ENCODE measurements at regions not wholly inside any gene's neighbourhood (a gene's known extent, or its start where the extent isn't known, plus 50 kb on each side); places are given as distances from the start of the nearest gene placed in this dataset.

- no peak for DNase-seq (ENCODE audit: low spot score)
- no peak overlapping the region for H3K4me3 ChIP-seq
- 100% methylated on average over 4 of the region's 4 CpGs for WGBS (ENCODE audit: low lambda C conversion rate, missing lambda C conversion rate)
- no peaks in the 10 kb centered on the region for H3K36me3 ChIP-seq (replicated peaks; ENCODE audit: insufficient read depth, low read depth)
- H4K20me1 ChIP-seq (ENCODE audit: insufficient read depth, poor library complexity, severe bottlenecking), result no peaks in the 10 kb centered on the region
- H3K27me3 ChIP-seq, result no peaks in the 10 kb centered on the region
- H3K9me2 ChIP-seq (replicated peaks; ENCODE audit: insufficient read depth), result no peaks in the 10 kb centered on the region
- no peaks in the 10 kb centered on the region for H3K79me2 ChIP-seq
- H3K9me3 ChIP-seq (ENCODE audit: low read depth), result no peaks in the 10 kb centered on the region
- no peak overlapping the region for H2AFZ ChIP-seq
- TF ChIP-seq CTCF (IDR thresholded peaks at IDR 0.05; ENCODE audit: poor library complexity), result no peak
- TF ChIP-seq EZH2phosphoT487 (IDR thresholded peaks at IDR 0.05; ENCODE audit: low read depth, severe bottlenecking, unreplicated experiment), result no peak
- no peak for TF ChIP-seq EZH2 (IDR thresholded peaks at IDR 0.05; ENCODE audit: borderline replicate concordance)
- no peaks in the 10 kb centered on the region for H3K4me1 ChIP-seq (ENCODE audit: insufficient read depth)
- H3K4me2 ChIP-seq, result no peak overlapping the region
- H3K27ac ChIP-seq, result no peak overlapping the region
Measured at GRCh38 chr17:70473049-70473448, 303.7 kb downstream of the KCNJ2 start.

- no peak overlapping the region for H2AFZ ChIP-seq
- H3K27ac ChIP-seq, result no peak overlapping the region
- H3K9me2 ChIP-seq (replicated peaks; ENCODE audit: insufficient read depth), result no peaks in the 10 kb centered on the region
- no peak for DNase-seq (ENCODE audit: low spot score)
- H4K20me1 ChIP-seq (ENCODE audit: insufficient read depth, poor library complexity, severe bottlenecking), result no peaks in the 10 kb centered on the region
- no peak for TF ChIP-seq EZH2 (IDR thresholded peaks at IDR 0.05; ENCODE audit: borderline replicate concordance)
- no peak for TF ChIP-seq CTCF (IDR thresholded peaks at IDR 0.05; ENCODE audit: poor library complexity)
- H3K4me3 ChIP-seq, result no peak overlapping the region
- H3K79me2 ChIP-seq, result no peaks in the 10 kb centered on the region
- WGBS (ENCODE audit: low lambda C conversion rate, missing lambda C conversion rate), result 82% methylated on average over 3 of the region's 3 CpGs
- no peak overlapping the region for H3K4me2 ChIP-seq
- no peaks in the 10 kb centered on the region for H3K36me3 ChIP-seq (replicated peaks; ENCODE audit: insufficient read depth, low read depth)
- no peaks in the 10 kb centered on the region for H3K9me3 ChIP-seq (ENCODE audit: low read depth)
- H3K4me1 ChIP-seq (ENCODE audit: insufficient read depth), result no peaks in the 10 kb centered on the region
- no peaks in the 10 kb centered on the region for H3K27me3 ChIP-seq
Measured at GRCh38 chr17:70476368-70476767, 307.0 kb downstream of the KCNJ2 start.

- Histone ChIP-seq H3K9me3 (ENCODE audit: low read depth) (no peaks in the 10 kb centered on the region), H2AFZ (no peak overlapping the region), H3K36me3 (replicated peaks; ENCODE audit: insufficient read depth, low read depth) (no peaks in the 10 kb centered on the region), H3K4me1 (ENCODE audit: insufficient read depth) (no peaks in the 10 kb centered on the region), H3K27me3 (no peaks in the 10 kb centered on the region), H3K4me2 (no peak overlapping the region), H3K27ac (no peak overlapping the region), H3K79me2 (no peaks in the 10 kb centered on the region), H4K20me1 (ENCODE audit: insufficient read depth, poor library complexity, severe bottlenecking) (no peaks in the 10 kb centered on the region), H3K4me3 (no peak overlapping the region), H3K9me2 (replicated peaks; ENCODE audit: insufficient read depth) (no peaks in the 10 kb centered on the region)
- DNase-seq (ENCODE audit: low spot score), result no peak
- no peak for TF ChIP-seq EZH2phosphoT487 (IDR thresholded peaks at IDR 0.05; ENCODE audit: low read depth, severe bottlenecking, unreplicated experiment)
- no peak for TF ChIP-seq CTCF (IDR thresholded peaks at IDR 0.05; ENCODE audit: poor library complexity)
- TF ChIP-seq EZH2 (IDR thresholded peaks at IDR 0.05; ENCODE audit: borderline replicate concordance), result no peak
- WGBS (ENCODE audit: low lambda C conversion rate, missing lambda C conversion rate), result 79% methylated on average over 5 of the region's 5 CpGs
Measured at GRCh38 chr17:70478902-70479301, 309.6 kb downstream of the KCNJ2 start.

GRCh38 chr17:70479779-70480178, 310.4 kb downstream of the KCNJ2 start:
- H3K4me3 ChIP-seq, result no peak overlapping the region
- no peaks in the 10 kb centered on the region for H3K4me1 ChIP-seq (ENCODE audit: insufficient read depth)
- H3K9me3 ChIP-seq (ENCODE audit: low read depth), result no peaks in the 10 kb centered on the region
- H3K4me2 ChIP-seq, result no peak overlapping the region
- H3K27me3 ChIP-seq, result no peaks in the 10 kb centered on the region
- H3K9me2 ChIP-seq (replicated peaks; ENCODE audit: insufficient read depth), result no peaks in the 10 kb centered on the region
- no peaks in the 10 kb centered on the region for H4K20me1 ChIP-seq (ENCODE audit: insufficient read depth, poor library complexity, severe bottlenecking)
- TF ChIP-seq EZH2 (IDR thresholded peaks at IDR 0.05; ENCODE audit: borderline replicate concordance) (no peak), EZH2phosphoT487 (IDR thresholded peaks at IDR 0.05; ENCODE audit: low read depth, severe bottlenecking, unreplicated experiment) (no peak), CTCF (IDR thresholded peaks at IDR 0.05; ENCODE audit: poor library complexity) (no peak)
- no peak overlapping the region for H2AFZ ChIP-seq
- no peak overlapping the region for H3K27ac ChIP-seq
- no peaks in the 10 kb centered on the region for H3K36me3 ChIP-seq (replicated peaks; ENCODE audit: insufficient read depth, low read depth)
- DNase-seq (ENCODE audit: low spot score), result no peak
- H3K79me2 ChIP-seq, result no peaks in the 10 kb centered on the region

All from hepatocyte (in vitro differentiated cells).